GM12878 (cell line): ENCODE measurements at regions not wholly inside any gene's neighbourhood (a gene's known extent, or its start where the extent isn't known, plus 50 kb on each side); places are given as distances from the start of the nearest gene placed in this dataset.

Experiments
- ATAC-seq: fragments of 200-7000 bp; cut with Tn5 transposase; 3 replicates; pipeline ENCODE4 v1.9.1; 2020; ENCODE audit warnings: mild to moderate bottlenecking, moderate library complexity
- BruUV-seq: library from RNA; stranded (reverse); fragments of 400-500 nt; replicated peaks from 2 replicates; lab custom pipeline; 2021; lab: Mats Ljungman, UMichigan
- CTCF ChIA-PET: fragments of 300-600 bp; sonication (Branson Sonifier 250); formaldehyde crosslinking; extraction: SDS; loops from one replicate; lab custom pipeline; 2021; ENCODE audit warnings: inconsistent platforms; lab: Yijun Ruan, JAX
- POLR2A ChIA-PET: fragments of 350-600 bp; formaldehyde crosslinking; extraction: SDS; loops from one replicate; lab custom pipeline; 2021; ENCODE audit warnings: inconsistent platforms; lab: Charles Lee
- RAD21 ChIA-PET: fragments of 300-600 bp; sonication (Branson Sonifier 250); formaldehyde crosslinking; loops from one replicate; lab custom pipeline; 2023; ENCODE audit warnings: antibody characterized with exemption; ENCODE audit not compliant: unreplicated experiment; lab: Charles Lee
- SMC1A ChIA-PET: fragments of 300-600 bp; sonication (Branson Sonifier 250); formaldehyde crosslinking; loops from one replicate; lab custom pipeline; 2023; ENCODE audit not compliant: unreplicated experiment, uncharacterized antibody; lab: Charles Lee
- DNase-seq: peaks from one replicate; pipeline ENCODE4 v3.0.0-alpha.2; 2011; ENCODE audit warnings: low read depth, low spot score
- FAIRE-seq: peaks from 3 replicates; lab custom pipeline; 2011; peaks lifted over from hg19 to GRCh38; lab: Jason Lieb, UNC
- H2AFZ ChIP-seq: 2 replicates; pipeline ENCODE4 v1.6.0; 2011; ENCODE audit warnings: low read depth, low read length, control low read depth; ENCODE audit not compliant: control insufficient read depth
- H3K27ac ChIP-seq: 2 replicates; pipeline ENCODE4 v1.5.1; 2011; ENCODE audit warnings: control low read depth; ENCODE audit not compliant: control insufficient read depth, insufficient read depth
- H3K27me3 ChIP-seq, 2 experiments: replicated peaks in 1 of 2; 2 replicates each; pipeline versions ENCODE4 v1.6.0 to v1.6.1; 2011; ENCODE audit warnings: low read length in 1 of 2; ENCODE audit not compliant: control insufficient read depth in 2 of 2, insufficient read depth in 2 of 2
- H3K36me3 ChIP-seq, 2 experiments: 2 replicates each; pipeline ENCODE4 v1.5.1; 2011; ENCODE audit warnings: low read length in 1 of 2; ENCODE audit not compliant: control insufficient read depth in 2 of 2, insufficient read depth in 2 of 2
- H3K4me1 ChIP-seq: 2 replicates; pipeline ENCODE4 v1.6.1; 2011; ENCODE audit warnings: mild to moderate bottlenecking, low read length, moderate library complexity, mixed read lengths; ENCODE audit not compliant: control insufficient read depth, insufficient read depth
- H3K4me2 ChIP-seq: 2 replicates; pipeline ENCODE4 v1.6.0; 2011; ENCODE audit warnings: control low read depth; ENCODE audit not compliant: control insufficient read depth, insufficient read depth
- H3K4me3 ChIP-seq: fragments of 200-600 bp; sonication (generic); 2 replicates; pipeline ENCODE4 v1.5.1; 2016
- H3K79me2 ChIP-seq: 2 replicates; pipeline ENCODE4 v1.6.0; 2011; ENCODE audit warnings: low read length; ENCODE audit not compliant: control insufficient read depth, insufficient read depth
- H3K9ac ChIP-seq: 2 replicates; pipeline ENCODE4 v1.8.0; 2011; ENCODE audit warnings: low read length, control low read depth, mixed read lengths; ENCODE audit not compliant: control insufficient read depth, insufficient read depth
- H3K9me3 ChIP-seq: replicated peaks from 3 replicates; pipeline ENCODE4 v1.5.1; 2011; ENCODE audit warnings: mild to moderate bottlenecking, low read length; ENCODE audit not compliant: control insufficient read depth, insufficient read depth
- H4K20me1 ChIP-seq: 2 replicates; pipeline ENCODE4 v1.6.0; 2011; ENCODE audit not compliant: control insufficient read depth, insufficient read depth
- BACH1 ChIP-seq: fragments of 450-650 bp; IDR thresholded peaks from 2 replicates; pipeline ENCODE4 v1.6.1; 2017; ENCODE audit warnings: mild to moderate bottlenecking, borderline replicate concordance
- CBFB ChIP-seq: IDR thresholded peaks from 2 replicates; pipeline ENCODE4 v1.6.1; 2016; ENCODE audit warnings: antibody characterized with exemption, low read depth
- DPF2 ChIP-seq: fragments of 450-650 bp; IDR thresholded peaks from 2 replicates; pipeline ENCODE4 v1.6.1; 2017; ENCODE audit warnings: mild to moderate bottlenecking
- ESRRA ChIP-seq: IDR thresholded peaks from 2 replicates; pipeline ENCODE4 v1.6.1; 2012; ENCODE audit warnings: mild to moderate bottlenecking, low read length, improper control_type of control experiment
- HDAC2 ChIP-seq: fragments of 200-600 bp; sonication (generic); IDR thresholded peaks from 2 replicates; pipeline ENCODE4 v1.6.1; 2017
- JUND ChIP-seq: IDR thresholded peaks from 2 replicates; pipeline ENCODE4 v1.6.1; 2012; ENCODE audit warnings: low read depth, mild to moderate bottlenecking, low read length, improper control_type of control experiment, moderate library complexity
- MYB ChIP-seq: fragments of 150-350 bp; IDR thresholded peaks from 2 replicates; pipeline ENCODE4 v1.6.1; 2014; ENCODE audit warnings: mild to moderate bottlenecking, low read depth, low read length, borderline replicate concordance
- NBN ChIP-seq: fragments of 450-650 bp; IDR thresholded peaks from 2 replicates; pipeline ENCODE4 v1.6.1; 2016
- NR2C1 ChIP-seq: fragments of 450-650 bp; IDR thresholded peaks from 2 replicates; pipeline ENCODE4 v1.6.1; 2017; ENCODE audit warnings: antibody characterized with exemption, mild to moderate bottlenecking, moderate library complexity
- NR2C2 ChIP-seq: IDR thresholded peaks from 2 replicates; pipeline ENCODE4 v1.6.1; 2011; ENCODE audit warnings: borderline replicate concordance, low read depth; ENCODE audit not compliant: control insufficient read depth, insufficient read length
- RAD21 ChIP-seq: IDR thresholded peaks from 2 replicates; pipeline ENCODE4 v1.6.1; 2011; ENCODE audit warnings: mild to moderate bottlenecking, low read depth, low read length, moderate library complexity; ENCODE audit not compliant: insufficient read depth
- SREBF2 ChIP-seq: IDR thresholded peaks from 2 replicates; pipeline ENCODE4 v1.6.1; 2012; ENCODE audit warnings: mild to moderate bottlenecking, low read length
- SUZ12 ChIP-seq: fragments of 200-600 bp; sonication (generic); IDR thresholded peaks from one replicate; pipeline ENCODE4 v1.6.1; 2018; ENCODE audit warnings: antibody characterized with exemption, mild to moderate bottlenecking; ENCODE audit not compliant: unreplicated experiment
- ZNF24 ChIP-seq: fragments of 450-650 bp; IDR thresholded peaks from 2 replicates; pipeline ENCODE4 v1.6.1; 2017; ENCODE audit warnings: antibody characterized with exemption, mild to moderate bottlenecking
- in situ Hi-C: fragments of 300-500 bp; cut with MboI; formaldehyde crosslinking; loops from 9 replicates; pipeline ENCODE4 v1.14.3; 2018; ENCODE audit warnings: mixed read lengths
- intact Hi-C: fragments of 100-400 bp; cut with micrococcal nuclease; formaldehyde crosslinking; loops from one replicate; pipeline ENCODE4 v1.14.2; 2022; ENCODE audit not compliant: unreplicated experiment
- TF ChIP-seq, protein P1 (sequence below): fragments of 450-650 bp; IDR thresholded peaks from 2 replicates; pipeline ENCODE4 v1.6.1; 2017; ENCODE audit warnings: mild to moderate bottlenecking, moderate library complexity
- TF ChIP-seq, protein P2 (sequence below): fragments of 450-650 bp; formaldehyde crosslinking; IDR thresholded peaks from 2 replicates; pipeline ENCODE4 v1.5.0; 2022; ENCODE audit warnings: mild to moderate bottlenecking, missing genetic modification characterization
- TF ChIP-seq, protein P3 (sequence below): IDR thresholded peaks from 2 replicates; pipeline ENCODE4 v1.6.1; 2012; ENCODE audit warnings: low read depth, low read length, improper control_type of control experiment

DNA sequence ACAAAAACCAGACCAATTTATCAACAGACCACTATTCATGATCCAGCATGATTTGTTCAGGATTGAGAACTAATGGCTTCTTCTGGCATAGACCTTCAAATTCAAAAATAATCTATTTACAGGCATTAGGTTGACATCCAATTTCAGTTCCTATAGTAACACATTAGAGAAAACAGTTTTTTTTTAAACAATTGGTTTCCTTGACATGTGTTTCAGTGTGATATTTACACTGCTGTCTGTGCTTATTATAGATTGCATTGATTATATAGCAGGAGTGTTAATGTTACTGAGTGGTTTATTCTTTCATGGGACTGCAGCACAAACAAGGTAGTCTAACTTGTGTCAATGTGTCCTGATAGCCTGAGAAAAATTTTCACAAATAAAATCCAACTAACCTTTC is 579.3 kb downstream of the PLOD2 start (continued):
- TF ChIP-seq, protein P1, sequence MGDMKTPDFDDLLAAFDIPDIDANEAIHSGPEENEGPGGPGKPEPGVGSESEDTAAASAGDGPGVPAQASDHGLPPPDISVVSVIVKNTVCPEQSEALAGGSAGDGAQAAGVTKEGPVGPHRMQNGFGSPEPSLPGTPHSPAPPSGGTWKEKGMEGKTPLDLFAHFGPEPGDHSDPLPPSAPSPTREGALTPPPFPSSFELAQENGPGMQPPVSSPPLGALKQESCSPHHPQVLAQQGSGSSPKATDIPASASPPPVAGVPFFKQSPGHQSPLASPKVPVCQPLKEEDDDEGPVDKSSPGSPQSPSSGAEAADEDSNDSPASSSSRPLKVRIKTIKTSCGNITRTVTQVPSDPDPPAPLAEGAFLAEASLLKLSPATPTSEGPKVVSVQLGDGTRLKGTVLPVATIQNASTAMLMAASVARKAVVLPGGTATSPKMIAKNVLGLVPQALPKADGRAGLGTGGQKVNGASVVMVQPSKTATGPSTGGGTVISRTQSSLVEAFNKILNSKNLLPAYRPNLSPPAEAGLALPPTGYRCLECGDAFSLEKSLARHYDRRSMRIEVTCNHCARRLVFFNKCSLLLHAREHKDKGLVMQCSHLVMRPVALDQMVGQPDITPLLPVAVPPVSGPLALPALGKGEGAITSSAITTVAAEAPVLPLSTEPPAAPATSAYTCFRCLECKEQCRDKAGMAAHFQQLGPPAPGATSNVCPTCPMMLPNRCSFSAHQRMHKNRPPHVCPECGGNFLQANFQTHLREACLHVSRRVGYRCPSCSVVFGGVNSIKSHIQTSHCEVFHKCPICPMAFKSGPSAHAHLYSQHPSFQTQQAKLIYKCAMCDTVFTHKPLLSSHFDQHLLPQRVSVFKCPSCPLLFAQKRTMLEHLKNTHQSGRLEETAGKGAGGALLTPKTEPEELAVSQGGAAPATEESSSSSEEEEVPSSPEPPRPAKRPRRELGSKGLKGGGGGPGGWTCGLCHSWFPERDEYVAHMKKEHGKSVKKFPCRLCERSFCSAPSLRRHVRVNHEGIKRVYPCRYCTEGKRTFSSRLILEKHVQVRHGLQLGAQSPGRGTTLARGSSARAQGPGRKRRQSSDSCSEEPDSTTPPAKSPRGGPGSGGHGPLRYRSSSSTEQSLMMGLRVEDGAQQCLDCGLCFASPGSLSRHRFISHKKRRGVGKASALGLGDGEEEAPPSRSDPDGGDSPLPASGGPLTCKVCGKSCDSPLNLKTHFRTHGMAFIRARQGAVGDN, result no peak
- TF ChIP-seq NR2C1, result no peak
- no peak for TF ChIP-seq BACH1
- no peak for TF ChIP-seq SREBF2
- TF ChIP-seq NR2C2, result no peak
- no peak for TF ChIP-seq CBFB
- no peak for TF ChIP-seq ESRRA
- no peak for TF ChIP-seq HDAC2
- TF ChIP-seq, all 136 proteins: peak for 0

DNA sequence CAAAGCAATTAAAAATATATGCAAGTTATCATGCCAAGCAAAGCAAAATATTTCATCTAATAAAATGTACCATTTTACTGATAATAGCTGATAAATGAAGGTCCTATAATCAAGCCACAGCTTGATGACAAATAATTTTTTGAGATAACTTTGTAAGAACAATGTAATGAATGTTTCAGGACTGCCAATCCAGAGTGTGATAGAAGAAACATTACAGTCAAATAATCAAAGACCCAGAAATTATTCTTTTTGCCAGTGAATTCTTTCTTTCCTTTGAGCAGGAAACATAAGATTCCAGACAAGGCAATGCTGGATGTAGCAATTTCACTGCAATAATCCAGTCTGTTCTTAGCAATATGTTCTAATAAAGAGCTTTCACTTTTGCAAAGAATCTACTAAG is 556.1 kb downstream of the PLOD2 start:
- POLR2A ChIA-PET, result no interaction called here
- FAIRE-seq, result no peak
- no TSS peak for BruUV-seq
- TF ChIP-seq, protein P2, sequence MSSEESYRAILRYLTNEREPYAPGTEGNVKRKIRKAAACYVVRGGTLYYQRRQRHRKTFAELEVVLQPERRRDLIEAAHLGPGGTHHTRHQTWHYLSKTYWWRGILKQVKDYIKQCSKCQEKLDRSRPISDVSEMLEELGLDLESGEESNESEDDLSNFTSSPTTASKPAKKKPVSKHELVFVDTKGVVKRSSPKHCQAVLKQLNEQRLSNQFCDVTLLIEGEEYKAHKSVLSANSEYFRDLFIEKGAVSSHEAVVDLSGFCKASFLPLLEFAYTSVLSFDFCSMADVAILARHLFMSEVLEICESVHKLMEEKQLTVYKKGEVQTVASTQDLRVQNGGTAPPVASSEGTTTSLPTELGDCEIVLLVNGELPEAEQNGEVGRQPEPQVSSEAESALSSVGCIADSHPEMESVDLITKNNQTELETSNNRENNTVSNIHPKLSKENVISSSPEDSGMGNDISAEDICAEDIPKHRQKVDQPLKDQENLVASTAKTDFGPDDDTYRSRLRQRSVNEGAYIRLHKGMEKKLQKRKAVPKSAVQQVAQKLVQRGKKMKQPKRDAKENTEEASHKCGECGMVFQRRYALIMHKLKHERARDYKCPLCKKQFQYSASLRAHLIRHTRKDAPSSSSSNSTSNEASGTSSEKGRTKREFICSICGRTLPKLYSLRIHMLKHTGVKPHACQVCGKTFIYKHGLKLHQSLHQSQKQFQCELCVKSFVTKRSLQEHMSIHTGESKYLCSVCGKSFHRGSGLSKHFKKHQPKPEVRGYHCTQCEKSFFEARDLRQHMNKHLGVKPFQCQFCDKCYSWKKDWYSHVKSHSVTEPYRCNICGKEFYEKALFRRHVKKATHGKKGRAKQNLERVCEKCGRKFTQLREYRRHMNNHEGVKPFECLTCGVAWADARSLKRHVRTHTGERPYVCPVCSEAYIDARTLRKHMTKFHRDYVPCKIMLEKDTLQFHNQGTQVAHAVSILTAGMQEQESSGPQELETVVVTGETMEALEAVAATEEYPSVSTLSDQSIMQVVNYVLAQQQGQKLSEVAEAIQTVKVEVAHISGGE (CRISPR knock-in tag), result no peak
- TF ChIP-seq MYB (no peak), RAD21 (no peak), JUND (no peak), SUZ12 (no peak), ZNF24 (no peak), DPF2 (no peak), NBN (no peak)
- TF ChIP-seq, protein P3, sequence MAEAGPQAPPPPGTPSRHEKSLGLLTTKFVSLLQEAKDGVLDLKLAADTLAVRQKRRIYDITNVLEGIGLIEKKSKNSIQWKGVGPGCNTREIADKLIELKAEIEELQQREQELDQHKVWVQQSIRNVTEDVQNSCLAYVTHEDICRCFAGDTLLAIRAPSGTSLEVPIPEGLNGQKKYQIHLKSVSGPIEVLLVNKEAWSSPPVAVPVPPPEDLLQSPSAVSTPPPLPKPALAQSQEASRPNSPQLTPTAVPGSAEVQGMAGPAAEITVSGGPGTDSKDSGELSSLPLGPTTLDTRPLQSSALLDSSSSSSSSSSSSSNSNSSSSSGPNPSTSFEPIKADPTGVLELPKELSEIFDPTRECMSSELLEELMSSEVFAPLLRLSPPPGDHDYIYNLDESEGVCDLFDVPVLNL, result no peak

More for the DNA sequence above, 556.1 kb downstream of the PLOD2 start:
- Histone ChIP-seq H3K27me3 (no peaks in the 10 kb centered on the region), H2AFZ (no peak overlapping the region), H3K9me3 (no peaks in the 10 kb centered on the region), H4K20me1 (no peaks in the 10 kb centered on the region), H3K27ac (no peak overlapping the region), H3K4me1 (no peaks in the 10 kb centered on the region), H3K4me2 (no peak overlapping the region), H3K36me3 (no peaks in the 10 kb centered on the region), H3K4me3 (no peak overlapping the region), H3K79me2 (no peaks in the 10 kb centered on the region), H3K9ac (no peak overlapping the region)
- in situ Hi-C loops, result no loop called here
- ChIA-PET RAD21 (no interaction called here), CTCF (interaction anchor here (0.9 kb wide), 1 partner anchor 52 kb away, joined by 3 read pairs; no protein-coding TSS in a partner anchor), SMC1A (no interaction called here)
- no peak for ATAC-seq
- DNase-seq, result no peak
- intact Hi-C loops, result no loop called here
